Rectal smooth muscle tissue (tissue), 1 donor: ENCODE measurements at regions not wholly inside any gene's neighbourhood (a gene's known extent, or its start where the extent isn't known, plus 50 kb on each side); places are given as distances from the start of the nearest gene placed in this dataset.

Source experiments
- H3K27ac ChIP-seq: one replicate; pipeline ENCODE4 v1.7.0; 2013; ENCODE audit warnings: low read depth, low read length, inconsistent platforms
- H3K27me3 ChIP-seq: one replicate; pipeline ENCODE4 v1.7.0; 2013; ENCODE audit warnings: low read length; ENCODE audit not compliant: control insufficient read depth, insufficient read depth
- H3K36me3 ChIP-seq: one replicate; pipeline ENCODE4 v1.7.0; 2013; ENCODE audit warnings: low read length; ENCODE audit not compliant: control insufficient read depth, insufficient read depth
- H3K4me1 ChIP-seq: one replicate; pipeline ENCODE4 v1.7.0; 2013; ENCODE audit warnings: low read length; ENCODE audit not compliant: control insufficient read depth, insufficient read depth
- H3K4me3 ChIP-seq: one replicate; pipeline ENCODE4 v1.7.0; 2013; ENCODE audit warnings: low read length
- H3K9ac ChIP-seq: one replicate; pipeline ENCODE4 v1.7.0; 2013; ENCODE audit warnings: low read length

DNA sequence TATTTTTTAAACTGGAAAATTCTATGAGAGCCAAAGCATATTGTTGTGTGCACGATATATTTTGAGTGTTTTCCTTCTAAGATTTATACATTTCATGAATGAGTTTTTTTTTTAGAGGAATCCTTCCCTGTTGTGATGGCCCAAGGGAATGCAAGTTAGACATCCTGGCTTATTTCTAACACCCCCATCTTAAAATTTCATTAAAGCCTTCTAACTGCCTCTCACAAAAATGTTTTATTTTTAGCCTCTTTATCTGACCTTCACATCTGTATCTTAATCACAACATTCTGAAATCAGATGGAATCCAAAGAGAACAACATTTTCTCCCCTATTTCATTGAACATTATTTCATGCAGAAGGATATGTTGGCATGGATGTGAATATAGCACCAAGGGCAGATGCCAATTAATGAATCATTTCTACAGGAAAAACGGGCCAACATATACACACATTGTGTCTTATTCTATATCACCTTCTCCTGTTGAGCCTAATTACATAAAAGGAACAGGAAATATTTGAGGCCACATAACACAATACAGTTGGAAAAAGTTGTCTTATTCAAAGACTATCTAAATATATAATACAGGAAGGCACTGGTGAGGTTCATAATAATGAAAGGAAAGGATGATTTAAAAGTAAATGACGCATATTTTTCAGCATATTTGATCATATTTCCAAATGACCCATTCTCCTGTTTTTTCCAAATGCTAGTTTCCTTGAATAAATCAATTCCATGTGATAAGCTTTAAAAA, 455.5 kb downstream of the TTLL7 start:
- Histone ChIP-seq H3K27ac (no peak overlapping the region), H3K4me3 (no peak overlapping the region), H3K27me3 (no peaks in the 10 kb centered on the region), H3K4me1 (no peaks in the 10 kb centered on the region), H3K9ac (no peak overlapping the region), H3K36me3 (no peaks in the 10 kb centered on the region)

DNA sequence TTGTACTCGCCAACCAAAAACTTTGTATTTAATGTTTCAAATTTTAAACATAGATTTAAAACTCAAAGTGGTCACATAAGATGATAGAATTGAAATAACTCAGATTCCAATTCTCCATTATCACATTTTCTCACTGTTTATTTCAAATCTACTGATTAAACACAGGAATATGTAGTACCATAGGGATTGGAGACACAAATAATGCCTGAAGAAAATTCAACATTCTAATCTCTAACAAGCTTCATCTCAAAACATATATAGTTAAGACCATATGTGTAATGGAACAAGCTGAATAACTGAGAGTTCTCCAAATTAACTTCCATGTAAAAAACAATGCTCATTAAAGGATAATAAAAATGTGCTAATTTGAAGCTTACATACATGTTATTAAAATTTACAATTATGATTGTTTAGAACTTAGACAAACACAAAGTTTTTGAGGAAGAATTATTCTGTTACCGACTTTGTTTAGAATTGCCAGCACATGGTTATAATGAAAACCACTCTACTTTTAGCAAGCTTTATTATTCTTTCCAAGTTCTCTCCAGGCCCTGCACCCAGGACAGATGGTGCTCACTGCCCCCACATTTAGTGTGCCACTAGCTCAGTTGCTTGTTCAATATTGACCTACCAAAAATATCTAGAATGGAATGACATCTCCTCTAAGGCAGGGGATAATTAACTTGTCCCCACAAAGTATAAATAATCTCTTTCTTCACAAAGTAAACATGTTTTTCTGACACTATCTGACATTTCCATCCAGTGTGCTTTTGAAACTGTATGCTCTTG, 467.2 kb downstream of the TTLL7 start:
- Histone ChIP-seq H3K4me3 (no peak overlapping the region), H3K9ac (no peak overlapping the region), H3K27ac (no peak overlapping the region), H3K4me1 (no peaks in the 10 kb centered on the region), H3K27me3 (no peaks in the 10 kb centered on the region), H3K36me3 (no peaks in the 10 kb centered on the region)

DNA sequence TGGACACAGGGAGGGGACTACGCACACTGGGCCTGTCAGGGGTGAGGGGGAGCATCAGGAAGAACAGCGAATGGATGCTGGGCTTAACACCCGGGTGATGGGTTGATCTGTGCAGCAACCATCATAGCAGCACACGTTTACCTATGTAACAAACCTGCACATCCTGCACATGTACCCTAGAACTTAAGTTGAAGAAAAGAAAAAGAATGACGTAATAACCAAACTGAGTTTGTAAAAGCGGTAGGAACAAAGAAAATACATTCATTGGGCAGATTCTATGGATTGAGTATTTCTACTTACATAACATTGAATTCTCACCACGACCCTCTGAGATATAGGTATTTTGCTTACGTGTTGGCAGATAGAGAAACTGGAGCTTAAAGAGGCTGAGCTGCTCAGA, 468.4 kb downstream of the TTLL7 start:
- Histone ChIP-seq H3K9ac (no peak overlapping the region), H3K4me3 (no peak overlapping the region), H3K4me1 (no peaks in the 10 kb centered on the region), H3K27me3 (no peaks in the 10 kb centered on the region), H3K27ac (no peak overlapping the region), H3K36me3 (no peaks in the 10 kb centered on the region)

DNA sequence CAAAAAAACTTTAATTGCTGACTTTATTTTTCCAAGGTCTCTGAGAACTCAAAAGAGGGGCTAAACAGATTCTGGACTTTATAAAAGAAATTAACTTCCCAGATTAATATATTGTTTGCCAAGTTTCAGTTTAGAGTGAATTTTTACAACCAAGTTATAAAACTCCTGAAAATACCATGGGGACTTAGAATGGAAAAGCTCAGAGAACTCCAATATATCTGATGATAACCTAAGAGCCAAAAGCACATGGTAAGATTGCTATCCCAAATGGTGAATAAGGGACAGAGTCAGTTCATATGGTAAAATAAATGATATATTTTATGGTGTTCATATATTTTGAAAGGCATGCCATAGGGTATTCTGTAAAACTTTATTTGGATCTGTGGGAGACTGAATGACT, 470.9 kb downstream of the TTLL7 start:
- Histone ChIP-seq H3K27ac (no peak overlapping the region), H3K36me3 (no peaks in the 10 kb centered on the region), H3K4me1 (no peaks in the 10 kb centered on the region), H3K9ac (no peak overlapping the region), H3K27me3 (no peaks in the 10 kb centered on the region), H3K4me3 (no peak overlapping the region)

DNA sequence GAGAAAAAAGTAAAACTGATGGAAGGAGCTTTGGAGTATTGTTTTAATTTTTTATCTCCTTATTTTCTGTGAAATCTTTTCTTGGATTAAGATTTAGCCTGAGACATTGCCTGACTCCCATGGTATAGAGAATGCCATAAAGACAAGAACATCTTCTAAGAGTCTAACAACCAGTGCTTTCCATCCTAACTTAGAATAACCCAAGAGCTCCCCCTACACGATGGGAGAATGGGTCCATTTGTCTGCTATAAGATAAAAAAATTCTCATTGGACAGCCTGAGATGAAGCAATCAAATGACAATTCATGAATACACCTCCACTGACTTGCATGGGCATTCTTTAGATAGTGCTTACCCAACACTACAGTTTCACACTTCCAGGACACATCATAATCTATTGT, 478.1 kb downstream of the TTLL7 start:
- Histone ChIP-seq H3K4me1 (no peaks in the 10 kb centered on the region), H3K4me3 (no peak overlapping the region), H3K36me3 (no peaks in the 10 kb centered on the region), H3K9ac (no peak overlapping the region), H3K27me3 (no peaks in the 10 kb centered on the region), H3K27ac (no peak overlapping the region)

DNA sequence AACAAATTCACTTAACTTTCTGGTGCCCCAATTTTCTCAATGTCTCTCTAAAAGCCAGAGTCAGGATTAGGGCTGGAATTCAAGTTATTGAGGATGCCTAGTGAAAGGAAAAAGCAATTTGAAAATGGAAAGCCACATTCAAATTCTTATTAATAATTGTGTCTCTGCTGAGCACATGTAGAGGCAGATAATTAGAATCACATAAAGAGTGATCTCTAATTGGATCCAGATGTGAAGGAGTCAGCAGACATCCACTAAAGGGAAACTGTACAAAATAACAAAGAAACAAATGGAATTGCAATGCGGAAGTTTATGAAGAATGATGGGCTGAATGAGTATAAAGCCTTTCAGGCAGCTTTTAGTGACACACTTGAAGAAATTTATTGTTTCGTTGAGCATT, 482.6 kb downstream of the TTLL7 start:
- H3K4me3 ChIP-seq, result no peak overlapping the region
- H3K4me1 ChIP-seq, result no peaks in the 10 kb centered on the region
- H3K36me3 ChIP-seq, result no peaks in the 10 kb centered on the region
- H3K27me3 ChIP-seq, result no peaks in the 10 kb centered on the region
- no peak overlapping the region for H3K9ac ChIP-seq
- H3K27ac ChIP-seq, result no peak overlapping the region

DNA sequence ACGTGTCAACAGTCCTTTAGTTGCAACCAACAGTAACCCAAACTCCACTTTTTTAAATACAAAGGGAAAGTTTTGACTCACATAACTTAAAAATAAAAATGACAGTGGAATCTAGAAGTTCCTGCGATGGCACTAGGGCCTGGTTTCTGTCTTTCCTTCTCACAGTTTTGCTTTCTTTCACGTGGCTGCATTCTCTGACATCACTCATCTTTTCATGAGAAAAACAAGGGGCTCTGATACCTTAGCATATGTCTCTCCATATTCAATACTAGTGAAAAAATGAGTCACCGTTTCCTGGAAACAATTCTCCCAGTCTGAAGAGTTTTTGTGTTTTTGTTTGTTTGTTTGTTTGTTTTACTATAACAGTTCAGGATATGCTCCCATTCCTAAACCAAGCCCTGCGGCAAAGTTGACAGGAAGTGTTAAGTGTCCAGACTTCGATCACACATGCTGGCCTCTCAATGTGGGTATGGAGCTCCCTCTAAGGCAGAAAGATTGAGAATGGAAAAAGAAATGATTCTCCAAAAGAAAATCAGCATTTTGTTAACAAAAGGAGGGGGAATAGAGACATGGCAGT, 483.3 kb downstream of the TTLL7 start:
- Histone ChIP-seq H3K36me3 (no peaks in the 10 kb centered on the region), H3K27ac (no peak overlapping the region), H3K27me3 (no peaks in the 10 kb centered on the region), H3K4me3 (no peak overlapping the region), H3K9ac (no peak overlapping the region), H3K4me1 (no peaks in the 10 kb centered on the region)

DNA sequence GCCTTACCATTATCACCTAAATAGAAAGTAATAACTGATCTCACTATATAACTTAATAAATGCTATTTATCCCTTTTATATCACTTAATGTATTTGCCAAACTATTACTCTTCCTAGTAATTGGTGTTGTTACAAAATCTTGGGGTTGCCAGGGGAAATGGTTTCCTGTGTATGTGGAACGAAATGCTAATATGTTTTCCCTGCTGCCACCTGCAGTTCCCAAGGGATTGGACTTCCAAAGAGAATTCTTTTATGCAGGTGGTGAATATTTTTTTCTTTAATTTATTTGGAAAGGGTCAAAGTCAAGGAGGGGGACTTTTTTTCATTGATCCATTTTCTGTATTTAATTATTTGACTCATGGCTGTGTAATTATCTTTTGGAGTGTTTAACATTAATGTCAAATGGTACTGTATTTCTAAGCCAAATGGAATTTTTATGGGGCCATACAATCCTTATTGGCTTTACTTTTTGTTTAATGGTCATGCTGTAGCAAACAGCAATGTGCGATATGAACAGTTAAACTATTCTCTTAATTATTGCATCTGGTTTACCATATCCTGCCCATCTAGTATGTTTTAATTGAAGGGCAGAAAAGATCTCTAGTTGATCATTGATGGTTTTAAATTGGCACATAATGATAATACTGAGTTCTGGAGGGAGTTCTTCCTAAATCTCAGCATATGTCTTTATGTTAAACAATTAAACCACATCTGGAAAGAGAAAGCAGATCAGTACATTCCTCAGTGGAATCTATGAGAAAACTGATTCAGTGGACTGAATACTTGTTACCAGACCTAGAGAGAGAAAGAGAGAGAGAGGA, 486.3 kb downstream of the TTLL7 start:
- no peak overlapping the region for H3K9ac ChIP-seq
- no peak overlapping the region for H3K27ac ChIP-seq
- peaks cover 16% of the 10 kb centered on the region for H3K4me1 ChIP-seq
- H3K27me3 ChIP-seq, result no peaks in the 10 kb centered on the region
- H3K4me3 ChIP-seq, result no peak overlapping the region
- no peaks in the 10 kb centered on the region for H3K36me3 ChIP-seq

DNA sequence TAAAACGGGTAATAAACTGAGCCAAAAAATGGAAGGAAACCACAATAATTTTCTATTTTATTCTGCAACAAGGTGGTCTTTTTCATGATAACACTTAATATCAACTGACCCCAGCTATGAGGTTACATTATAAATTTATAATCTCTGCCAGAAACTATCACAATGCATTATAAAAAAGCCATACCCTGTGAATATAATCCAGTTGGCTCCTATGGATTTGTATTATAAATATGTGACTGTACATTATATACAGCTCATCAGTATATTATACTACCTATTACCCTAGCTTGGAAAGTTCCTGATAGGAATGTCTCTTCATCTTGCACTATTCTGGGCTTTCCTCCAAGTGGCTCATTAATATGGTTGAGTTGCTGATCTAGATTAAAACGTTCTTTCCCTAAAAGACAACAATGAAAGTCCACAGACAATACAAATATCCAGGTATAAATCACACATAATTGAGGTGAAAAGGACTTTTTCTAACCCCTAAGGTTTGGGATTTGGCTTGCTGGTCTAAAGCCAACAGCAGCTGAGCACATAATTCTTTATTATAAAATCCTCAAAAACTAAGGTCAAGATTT, 487.7 kb downstream of the TTLL7 start:
- Histone ChIP-seq H3K36me3 (no peaks in the 10 kb centered on the region), H3K27ac (no peak overlapping the region)

DNA sequence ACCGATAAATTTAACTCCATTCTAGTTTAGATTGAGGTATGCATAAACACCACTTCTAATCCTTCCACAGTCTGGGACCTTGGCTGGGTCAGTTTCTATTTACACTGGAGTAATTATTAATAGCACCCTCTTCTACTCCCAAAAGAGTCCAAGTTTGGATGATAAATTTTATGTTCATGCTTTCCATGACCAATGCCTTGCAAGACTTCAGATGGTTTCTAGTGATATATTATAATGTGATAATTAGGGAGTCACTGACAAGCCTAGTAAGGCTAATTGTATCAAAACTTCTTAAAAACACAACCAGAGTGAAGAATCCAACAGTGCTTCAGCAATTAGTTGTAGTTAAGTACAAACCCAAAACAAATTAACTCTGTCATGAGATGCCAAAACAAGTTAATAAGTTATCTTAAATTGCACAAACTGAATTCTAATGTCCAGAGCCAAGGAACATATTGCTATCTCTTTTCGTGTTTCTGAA, 489.6 kb downstream of the TTLL7 start:
- peaks cover 16% of the 10 kb centered on the region for H3K4me1 ChIP-seq
- no peaks in the 10 kb centered on the region for H3K27me3 ChIP-seq
- no peak overlapping the region for H3K9ac ChIP-seq
- no peak overlapping the region for H3K27ac ChIP-seq
- no peaks in the 10 kb centered on the region for H3K36me3 ChIP-seq
- no peak overlapping the region for H3K4me3 ChIP-seq

More for the DNA sequence above, 487.7 kb downstream of the TTLL7 start:
- Histone ChIP-seq H3K4me1 (peaks cover 16% of the 10 kb centered on the region), H3K27me3 (no peaks in the 10 kb centered on the region), H3K9ac (no peak overlapping the region), H3K4me3 (no peak overlapping the region)

DNA sequence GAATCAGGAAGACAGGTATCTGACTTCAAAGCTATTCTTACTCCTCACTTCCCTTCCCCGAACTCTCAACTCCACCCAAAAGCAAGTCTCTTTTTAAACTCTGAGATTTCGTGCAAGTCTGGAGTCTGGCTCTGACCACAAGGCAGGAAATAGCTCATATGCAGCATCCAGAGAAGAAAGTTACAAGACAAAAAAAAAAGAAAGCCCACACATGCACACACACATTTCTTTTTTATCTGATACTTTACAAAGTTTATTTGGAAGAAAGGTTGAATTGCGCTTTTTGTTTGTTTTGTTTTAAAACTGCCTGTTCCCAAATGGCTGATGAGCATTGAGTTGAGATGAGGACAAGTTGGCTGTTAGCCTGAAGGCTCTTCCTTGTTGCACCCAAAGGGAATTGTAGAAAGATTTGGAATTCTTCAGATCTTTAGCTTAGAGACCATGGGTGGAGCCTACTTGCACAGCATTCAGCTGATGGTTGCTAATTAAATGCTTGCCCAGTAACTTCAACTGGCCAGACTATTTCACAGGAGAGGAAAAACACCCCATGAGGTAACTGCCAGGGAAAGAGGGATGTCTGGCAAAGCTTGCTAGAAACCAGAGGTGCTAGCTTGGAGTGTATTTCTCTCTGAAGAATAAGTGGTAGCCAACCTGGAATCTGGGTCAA, 490.3 kb downstream of the TTLL7 start:
- Histone ChIP-seq H3K4me1 (peaks cover 16% of the 10 kb centered on the region), H3K9ac (no peak overlapping the region), H3K27ac (peak overlapping the region; percentile 20), H3K36me3 (no peaks in the 10 kb centered on the region), H3K4me3 (no peak overlapping the region), H3K27me3 (no peaks in the 10 kb centered on the region)
